Keratinocyte (primary cell): ENCODE measurements at regions not wholly inside any gene's neighbourhood (a gene's known extent, or its start where the extent isn't known, plus 50 kb on each side); places are given as distances from the start of the nearest gene placed in this dataset.

ENCODE experiments used
- EZH2 ChIP-seq: IDR thresholded peaks from one replicate; pipeline ENCODE4 v1.6.1; 2012; ENCODE audit warnings: inconsistent platforms, mild to moderate bottlenecking, low read length, moderate library complexity
- TF ChIP-seq, protein P1 (sequence below), 3 experiments: IDR thresholded peaks in 1 of 3; conservative IDR thresholded peaks in 1 of 3; optimal IDR thresholded peaks in 1 of 3; 2 replicates in 2 of 3; 3 replicates in 1 of 3; pipeline versions ENCODE3 to v1.5.1; 2011; ENCODE audit warnings: low read length in 3 of 3, mild to moderate bottlenecking in 3 of 3, moderate library complexity in 2 of 3, control low read depth in 1 of 3, inconsistent platforms in 1 of 3; ENCODE audit not compliant: insufficient read depth in 2 of 3; ENCODE audit errors: extremely low read depth in 1 of 3

DNA sequence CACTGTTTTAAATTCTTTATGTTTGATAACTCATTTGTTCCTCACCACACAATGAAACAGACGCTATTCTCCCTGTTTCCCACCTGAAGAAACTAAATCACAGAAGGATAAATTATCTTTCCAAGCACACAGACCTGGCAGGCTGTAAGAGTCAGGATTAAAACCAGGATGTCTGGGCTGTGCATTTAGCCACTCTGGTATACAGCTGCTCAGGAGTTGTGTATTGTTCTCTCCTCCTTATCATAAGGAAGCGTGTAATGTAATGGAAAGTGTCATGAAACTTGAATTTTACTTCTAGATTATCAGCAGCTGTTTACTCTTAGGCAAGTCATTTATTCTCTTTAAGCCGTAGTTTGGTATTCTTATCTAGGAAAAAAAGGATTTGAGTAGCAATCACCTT is 154.8 kb upstream of the LRIG3 start:
- TF ChIP-seq, protein P1, sequence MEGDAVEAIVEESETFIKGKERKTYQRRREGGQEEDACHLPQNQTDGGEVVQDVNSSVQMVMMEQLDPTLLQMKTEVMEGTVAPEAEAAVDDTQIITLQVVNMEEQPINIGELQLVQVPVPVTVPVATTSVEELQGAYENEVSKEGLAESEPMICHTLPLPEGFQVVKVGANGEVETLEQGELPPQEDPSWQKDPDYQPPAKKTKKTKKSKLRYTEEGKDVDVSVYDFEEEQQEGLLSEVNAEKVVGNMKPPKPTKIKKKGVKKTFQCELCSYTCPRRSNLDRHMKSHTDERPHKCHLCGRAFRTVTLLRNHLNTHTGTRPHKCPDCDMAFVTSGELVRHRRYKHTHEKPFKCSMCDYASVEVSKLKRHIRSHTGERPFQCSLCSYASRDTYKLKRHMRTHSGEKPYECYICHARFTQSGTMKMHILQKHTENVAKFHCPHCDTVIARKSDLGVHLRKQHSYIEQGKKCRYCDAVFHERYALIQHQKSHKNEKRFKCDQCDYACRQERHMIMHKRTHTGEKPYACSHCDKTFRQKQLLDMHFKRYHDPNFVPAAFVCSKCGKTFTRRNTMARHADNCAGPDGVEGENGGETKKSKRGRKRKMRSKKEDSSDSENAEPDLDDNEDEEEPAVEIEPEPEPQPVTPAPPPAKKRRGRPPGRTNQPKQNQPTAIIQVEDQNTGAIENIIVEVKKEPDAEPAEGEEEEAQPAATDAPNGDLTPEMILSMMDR (optimal IDR thresholded peaks at IDR 0.05 in 1 of 3, IDR thresholded peaks at IDR 0.05 in 1 of 3, conservative IDR thresholded peaks at IDR 0.05 in 1 of 3; ENCODE audit: extremely low read depth in 1 of 3, insufficient read depth in 2 of 3, low read length in 3 of 3), result no peak
- TF ChIP-seq EZH2, result no peak
